Keratinocyte (primary cell): ENCODE measurements at regions not wholly inside any gene's neighbourhood (a gene's known extent, or its start where the extent isn't known, plus 50 kb on each side); places are given as distances from the start of the nearest gene placed in this dataset.

Experiments
- DNase-seq: peaks from one replicate; pipeline ENCODE4 v3.0.0-alpha.2; 2011; ENCODE audit warnings: low read depth, missing footprints, low spot score
- FAIRE-seq: peaks from 2 replicates; lab custom pipeline; 2011; peaks lifted over from hg19 to GRCh38; lab: Jason Lieb, UNC
- H2AFZ ChIP-seq: 2 replicates; pipeline ENCODE4 v1.6.0; 2012; ENCODE audit warnings: low read length, control low read depth, inconsistent platforms; ENCODE audit not compliant: control insufficient read depth
- H3K27ac ChIP-seq: 2 replicates; pipeline ENCODE4 v1.5.1; 2011; ENCODE audit warnings: low read length; ENCODE audit not compliant: control insufficient read depth, insufficient read depth
- H3K27me3 ChIP-seq: 3 replicates; pipeline ENCODE4 v1.6.0; 2011; ENCODE audit warnings: low read length; ENCODE audit not compliant: control insufficient read depth, insufficient read depth; ENCODE audit errors: extremely low read depth
- H3K36me3 ChIP-seq, 2 experiments: 2 replicates in 1 of 2; 3 replicates in 1 of 2; pipeline ENCODE4 v1.5.1; 2011; ENCODE audit warnings: low read length in 2 of 2, mild to moderate bottlenecking in 1 of 2; ENCODE audit not compliant: control insufficient read depth in 2 of 2, insufficient read depth in 2 of 2; ENCODE audit errors: extremely low read depth in 1 of 2
- H3K4me1 ChIP-seq: 3 replicates; pipeline ENCODE4 v1.5.1; 2011; ENCODE audit warnings: low read length; ENCODE audit not compliant: control insufficient read depth, insufficient read depth; ENCODE audit errors: extremely low read depth
- H3K4me2 ChIP-seq: 3 replicates; pipeline ENCODE4 v1.6.0; 2011; ENCODE audit warnings: low read depth, low read length; ENCODE audit not compliant: control insufficient read depth, insufficient read depth; ENCODE audit errors: extremely low read depth
- H3K4me3 ChIP-seq, 3 experiments: fragments of 200-600 bp in 1 of 3; sonication (generic) in 1 of 3; 2 replicates in 2 of 3; 3 replicates in 1 of 3; pipeline ENCODE4 v1.5.1; 2011 to 2016; ENCODE audit warnings: low read length in 3 of 3, mild to moderate bottlenecking in 3 of 3, control low read depth in 2 of 3, inconsistent platforms in 1 of 3, low read depth in 1 of 3, mixed read lengths in 1 of 3, mixed run types in 1 of 3, moderate library complexity in 1 of 3; ENCODE audit not compliant: control insufficient read depth in 2 of 3, insufficient read depth in 2 of 3; ENCODE audit errors: extremely low read depth in 1 of 3
- H3K79me2 ChIP-seq: 2 replicates; pipeline ENCODE4 v1.6.0; 2012; ENCODE audit warnings: low read length; ENCODE audit not compliant: control insufficient read depth, insufficient read depth
- H3K9ac ChIP-seq: 3 replicates; pipeline ENCODE4 v1.6.0; 2011; ENCODE audit warnings: low read length; ENCODE audit not compliant: control insufficient read depth, insufficient read depth; ENCODE audit errors: extremely low read depth
- H3K9me1 ChIP-seq: 3 replicates; pipeline ENCODE4 v1.6.0; 2011; ENCODE audit warnings: low read length; ENCODE audit not compliant: control insufficient read depth, insufficient read depth; ENCODE audit errors: extremely low read depth
- H3K9me3 ChIP-seq: 2 replicates; pipeline ENCODE4 v1.5.1; 2012; ENCODE audit warnings: low read depth, low read length; ENCODE audit not compliant: control insufficient read depth
- H4K20me1 ChIP-seq: 3 replicates; pipeline ENCODE4 v1.6.0; 2011; ENCODE audit warnings: low read length; ENCODE audit not compliant: control insufficient read depth, insufficient read depth; ENCODE audit errors: extremely low read depth
- EZH2 ChIP-seq: IDR thresholded peaks from one replicate; pipeline ENCODE4 v1.6.1; 2012; ENCODE audit warnings: inconsistent platforms, mild to moderate bottlenecking, low read length, moderate library complexity
- dilution Hi-C: fragments of 300-500 bp; cut with MboI; formaldehyde crosslinking; loops from one replicate; pipeline ENCODE4 v1.7.0; 2020; ENCODE audit warnings: low sequenced_read_pairs; ENCODE audit not compliant: extremely low pct_ligation_motif_present
- TF ChIP-seq, protein P1 (sequence below), 3 experiments: IDR thresholded peaks in 1 of 3; conservative IDR thresholded peaks in 1 of 3; optimal IDR thresholded peaks in 1 of 3; 2 replicates in 2 of 3; 3 replicates in 1 of 3; pipeline versions ENCODE3 to v1.5.1; 2011; ENCODE audit warnings: low read length in 3 of 3, mild to moderate bottlenecking in 3 of 3, moderate library complexity in 2 of 3, control low read depth in 1 of 3, inconsistent platforms in 1 of 3; ENCODE audit not compliant: insufficient read depth in 2 of 3; ENCODE audit errors: extremely low read depth in 1 of 3

DNA sequence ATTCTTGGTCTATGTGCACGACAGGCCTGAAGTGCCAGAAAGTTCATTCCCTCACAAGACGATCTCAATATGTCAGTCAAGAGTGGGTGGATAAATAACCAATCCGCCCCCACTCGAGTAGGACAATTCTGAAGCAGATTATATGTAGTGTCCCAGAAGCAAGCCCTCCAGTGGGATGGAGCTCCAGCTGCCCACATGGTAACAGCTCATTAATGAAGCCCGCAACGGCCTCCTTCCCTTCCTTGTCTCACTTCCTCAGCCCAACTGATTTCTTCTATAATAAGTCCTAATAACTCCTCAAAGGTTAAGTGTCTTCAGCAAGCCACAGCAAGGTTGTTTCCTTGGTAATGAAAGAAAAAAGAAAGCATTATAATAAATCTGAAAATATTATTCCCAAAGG is 82.1 kb upstream of the F13A1 start:
- Histone ChIP-seq H3K9ac (no peak overlapping the region), H3K27ac (no peak overlapping the region), H3K9me3 (no peaks in the 10 kb centered on the region), H3K27me3 (no peaks in the 10 kb centered on the region), H2AFZ (no peak overlapping the region), H3K36me3 (no peaks in the 10 kb centered on the region), H3K79me2 (no peaks in the 10 kb centered on the region), H3K9me1 (no peaks in the 10 kb centered on the region), H3K4me2 (no peak overlapping the region), H4K20me1 (no peaks in the 10 kb centered on the region), H3K4me3 (no peak overlapping the region), H3K4me1 (no peaks in the 10 kb centered on the region)
- FAIRE-seq (no peak), DNase-seq (no peak)
- no peak for TF ChIP-seq EZH2
- TF ChIP-seq, protein P1, sequence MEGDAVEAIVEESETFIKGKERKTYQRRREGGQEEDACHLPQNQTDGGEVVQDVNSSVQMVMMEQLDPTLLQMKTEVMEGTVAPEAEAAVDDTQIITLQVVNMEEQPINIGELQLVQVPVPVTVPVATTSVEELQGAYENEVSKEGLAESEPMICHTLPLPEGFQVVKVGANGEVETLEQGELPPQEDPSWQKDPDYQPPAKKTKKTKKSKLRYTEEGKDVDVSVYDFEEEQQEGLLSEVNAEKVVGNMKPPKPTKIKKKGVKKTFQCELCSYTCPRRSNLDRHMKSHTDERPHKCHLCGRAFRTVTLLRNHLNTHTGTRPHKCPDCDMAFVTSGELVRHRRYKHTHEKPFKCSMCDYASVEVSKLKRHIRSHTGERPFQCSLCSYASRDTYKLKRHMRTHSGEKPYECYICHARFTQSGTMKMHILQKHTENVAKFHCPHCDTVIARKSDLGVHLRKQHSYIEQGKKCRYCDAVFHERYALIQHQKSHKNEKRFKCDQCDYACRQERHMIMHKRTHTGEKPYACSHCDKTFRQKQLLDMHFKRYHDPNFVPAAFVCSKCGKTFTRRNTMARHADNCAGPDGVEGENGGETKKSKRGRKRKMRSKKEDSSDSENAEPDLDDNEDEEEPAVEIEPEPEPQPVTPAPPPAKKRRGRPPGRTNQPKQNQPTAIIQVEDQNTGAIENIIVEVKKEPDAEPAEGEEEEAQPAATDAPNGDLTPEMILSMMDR (optimal IDR thresholded peaks at IDR 0.05 in 1 of 3, IDR thresholded peaks at IDR 0.05 in 1 of 3, conservative IDR thresholded peaks at IDR 0.05 in 1 of 3; ENCODE audit: extremely low read depth in 1 of 3, insufficient read depth in 2 of 3, low read length in 3 of 3), result no peak
- dilution Hi-C loops, result no loop called here

GRCh38 chr6:6405031-6405430 is 84.6 kb upstream of the F13A1 start:
- Histone ChIP-seq H3K27ac (no peak overlapping the region), H3K4me3 (no peak overlapping the region), H3K36me3 (no peaks in the 10 kb centered on the region), H2AFZ (no peak overlapping the region), H3K4me2 (no peak overlapping the region), H3K9me1 (no peaks in the 10 kb centered on the region), H3K9me3 (no peaks in the 10 kb centered on the region), H3K9ac (no peak overlapping the region), H3K79me2 (no peaks in the 10 kb centered on the region), H4K20me1 (no peaks in the 10 kb centered on the region), H3K27me3 (no peaks in the 10 kb centered on the region), H3K4me1 (no peaks in the 10 kb centered on the region)
- FAIRE-seq (no peak), DNase-seq (no peak)
- dilution Hi-C loops, result no loop called here
- TF ChIP-seq, protein P1 (optimal IDR thresholded peaks at IDR 0.05 in 1 of 3, IDR thresholded peaks at IDR 0.05 in 1 of 3, conservative IDR thresholded peaks at IDR 0.05 in 1 of 3; ENCODE audit: extremely low read depth in 1 of 3, insufficient read depth in 2 of 3, low read length in 3 of 3), result no peak
- TF ChIP-seq EZH2, result no peak
